Endothelial cell (in vitro differentiated cells): ENCODE measurements at regions not wholly inside any gene's neighbourhood (a gene's known extent, or its start where the extent isn't known, plus 50 kb on each side); places are given as distances from the start of the nearest gene placed in this dataset.

Experiments used
- DNase-seq: peaks from one replicate; pipeline ENCODE4 v3.0.0; 2021; ENCODE audit warnings: low spot score
- H3K27ac Mint-ChIP-seq: one replicate; pipeline ENCODE4 v1.8.0; 2021; ENCODE audit warnings: mixed read lengths, inconsistent platforms; ENCODE audit not compliant: unreplicated experiment
- H3K27me3 Mint-ChIP-seq: one replicate; pipeline ENCODE4 v1.8.0; 2021; ENCODE audit warnings: mild to moderate bottlenecking, moderate library complexity, mixed read lengths, inconsistent platforms; ENCODE audit not compliant: unreplicated experiment
- H3K36me3 Mint-ChIP-seq: one replicate; pipeline ENCODE4 v1.8.0; 2021; ENCODE audit warnings: mild to moderate bottlenecking, low read depth, mixed read lengths, inconsistent platforms; ENCODE audit not compliant: unreplicated experiment
- H3K4me1 Mint-ChIP-seq: one replicate; pipeline ENCODE4 v1.8.0; 2021; ENCODE audit warnings: mild to moderate bottlenecking, mixed read lengths, inconsistent platforms; ENCODE audit not compliant: unreplicated experiment
- H3K4me3 Mint-ChIP-seq: one replicate; pipeline ENCODE4 v1.8.0; 2021; ENCODE audit warnings: mild to moderate bottlenecking, mixed read lengths, inconsistent platforms; ENCODE audit not compliant: unreplicated experiment
- H3K9me3 Mint-ChIP-seq: one replicate; pipeline ENCODE4 v1.8.0; 2021; ENCODE audit warnings: mixed read lengths, inconsistent platforms; ENCODE audit not compliant: unreplicated experiment
- CTCF ChIP-seq: fragments of 200-600 bp; sonication (generic); IDR thresholded peaks from one replicate; pipeline ENCODE4 v1.5.0; 2021; ENCODE audit warnings: antibody characterized with exemption; ENCODE audit not compliant: unreplicated experiment

- no peak for DNase-seq
- no peaks in the 10 kb centered on the region for H3K9me3 Mint-ChIP-seq
These were observed 134.6 kb downstream of the TSEN15 start for GRCh38 chr1:184186167-184186566.

GRCh38 chr1:184187097-184187496 lies 135.6 kb downstream of the TSEN15 start:
- TF ChIP-seq CTCF: no peak
- DNase-seq: no peak
- no peaks in the 10 kb centered on the region for H3K9me3 Mint-ChIP-seq
- H3K4me3 Mint-ChIP-seq: no peak overlapping the region
- H3K4me1 Mint-ChIP-seq: no peaks in the 10 kb centered on the region
- H3K36me3 Mint-ChIP-seq: no peaks in the 10 kb centered on the region
- H3K27me3 Mint-ChIP-seq: no peaks in the 10 kb centered on the region
- H3K27ac Mint-ChIP-seq: no peak overlapping the region

More at GRCh38 chr1:184186167-184186566, 134.6 kb downstream of the TSEN15 start:
- no peaks in the 10 kb centered on the region for H3K36me3 Mint-ChIP-seq
- H3K4me1 Mint-ChIP-seq: no peaks in the 10 kb centered on the region
- no peaks in the 10 kb centered on the region for H3K27me3 Mint-ChIP-seq
- H3K27ac Mint-ChIP-seq: no peak overlapping the region
- no peak overlapping the region for H3K4me3 Mint-ChIP-seq
- no peak for TF ChIP-seq CTCF

GRCh38 chr1:184188037-184188436 lies 136.5 kb downstream of the TSEN15 start:
- no peak for DNase-seq
- Mint-ChIP-seq H3K36me3 (no peaks in the 10 kb centered on the region), H3K27me3 (no peaks in the 10 kb centered on the region), H3K4me3 (no peak overlapping the region), H3K4me1 (no peaks in the 10 kb centered on the region), H3K27ac (no peak overlapping the region), H3K9me3 (no peaks in the 10 kb centered on the region)
- TF ChIP-seq CTCF: no peak

GRCh38 chr1:184189361-184189760 lies 137.8 kb downstream of the TSEN15 start:
- Mint-ChIP-seq H3K27me3 (peaks cover 5% of the 10 kb centered on the region), H3K27ac (no peak overlapping the region), H3K4me1 (no peaks in the 10 kb centered on the region), H3K9me3 (no peaks in the 10 kb centered on the region), H3K4me3 (no peak overlapping the region), H3K36me3 (no peaks in the 10 kb centered on the region)
- no peak for TF ChIP-seq CTCF
- DNase-seq: no peak

GRCh38 chr1:184190616-184191015 lies 139.1 kb downstream of the TSEN15 start:
- H3K4me3 Mint-ChIP-seq: no peak overlapping the region
- no peak for TF ChIP-seq CTCF
- peaks cover 5% of the 10 kb centered on the region for H3K27me3 Mint-ChIP-seq
- no peaks in the 10 kb centered on the region for H3K9me3 Mint-ChIP-seq
- no peak for DNase-seq
- H3K27ac Mint-ChIP-seq: no peak overlapping the region
- H3K4me1 Mint-ChIP-seq: no peaks in the 10 kb centered on the region
- no peaks in the 10 kb centered on the region for H3K36me3 Mint-ChIP-seq
